ENCODE measurements at regions not wholly inside any gene's neighbourhood (a gene's known extent, or its start where the extent isn't known, plus 50 kb on each side); places are given as distances from the start of the nearest gene placed in this dataset.

- TF ChIP-seq CTCF (IDR thresholded peaks at IDR 0.05; ENCODE audit: borderline replicate concordance, extremely low read depth, low read length, poor library complexity, severe bottlenecking): no peak
- TF ChIP-seq EZH2 (IDR thresholded peaks at IDR 0.05; ENCODE audit: borderline replicate concordance, low read depth, low read length, severe bottlenecking): no peak
Observed at GRCh38 chr11:15875393-15875792, 481.0 kb downstream of the SOX6 start.
